Activated CD8-positive, alpha-beta memory T cell treated with anti-CD3 and anti-CD28 coated beads for 48 hours (primary cell): ENCODE measurements at regions not wholly inside any gene's neighbourhood (a gene's known extent, or its start where the extent isn't known, plus 50 kb on each side); places are given as distances from the start of the nearest gene placed in this dataset.

Experiments
- DNase-seq, 3 experiments: peaks; one replicate each; pipeline ENCODE4 v3.0.0-alpha.2; 2020; ENCODE audit warnings: low read depth in 2 of 3, low spot score in 2 of 3

GRCh38 chr2:16015210-16015902 is 75.0 kb downstream of the MYCN start:
- DNase-seq = no peak

GRCh38 chr2:16014802-16015201 is 74.5 kb downstream of the MYCN start:
- no peak for DNase-seq

GRCh38 chr2:16014041-16014787 is 73.9 kb downstream of the MYCN start:
- DNase-seq = no peak

GRCh38 chr2:16013359-16013911 is 73.1 kb downstream of the MYCN start:
- DNase-seq = no peak

- no peak for DNase-seq
These were observed 72.4 kb downstream of the MYCN start for GRCh38 chr2:16012626-16013358.

GRCh38 chr2:16012029-16012596 is 71.8 kb downstream of the MYCN start:
- no peak for DNase-seq

GRCh38 chr2:16011621-16011960 is 71.2 kb downstream of the MYCN start:
- no peak for DNase-seq

GRCh38 chr2:16010951-16011620 is 70.7 kb downstream of the MYCN start:
- no peak for DNase-seq

- DNase-seq = no peak
These were observed 69.7 kb downstream of the MYCN start for GRCh38 chr2:16010011-16010410.

GRCh38 chr2:16009560-16009959 is 69.2 kb downstream of the MYCN start:
- DNase-seq = no peak

GRCh38 chr2:16008856-16009255 is 68.5 kb downstream of the MYCN start:
- DNase-seq = no peak

- no peak for DNase-seq
These were observed 68.0 kb downstream of the MYCN start for GRCh38 chr2:16008331-16008850.

- DNase-seq = no peak
These were observed 67.0 kb downstream of the MYCN start for GRCh38 chr2:16007167-16007934.

- DNase-seq = no peak
These were observed 66.3 kb downstream of the MYCN start for GRCh38 chr2:16006537-16007166.

GRCh38 chr2:16005816-16006536 is 65.6 kb downstream of the MYCN start:
- no peak for DNase-seq

GRCh38 chr2:16005389-16005788 is 65.0 kb downstream of the MYCN start:
- no peak for DNase-seq

- no peak for DNase-seq
These were observed 63.5 kb downstream of the MYCN start for GRCh38 chr2:16003809-16004208.

- DNase-seq = no peak
These were observed 62.8 kb downstream of the MYCN start for GRCh38 chr2:16003152-16003551.

GRCh38 chr2:16002575-16002974 is 62.2 kb downstream of the MYCN start:
- no peak for DNase-seq
